HG03354 (cell line): ENCODE measurements at regions not wholly inside any gene's neighbourhood (a gene's known extent, or its start where the extent isn't known, plus 50 kb on each side); places are given as distances from the start of the nearest gene placed in this dataset.

Experiments used
- ATAC-seq: cut with Tn5 transposase; IDR thresholded peaks from one replicate; pipeline ENCODE4 v1.9.1; 2021; ENCODE audit warnings: mild to moderate bottlenecking; ENCODE audit not compliant: unreplicated experiment, poor library complexity, severe bottlenecking

DNA sequence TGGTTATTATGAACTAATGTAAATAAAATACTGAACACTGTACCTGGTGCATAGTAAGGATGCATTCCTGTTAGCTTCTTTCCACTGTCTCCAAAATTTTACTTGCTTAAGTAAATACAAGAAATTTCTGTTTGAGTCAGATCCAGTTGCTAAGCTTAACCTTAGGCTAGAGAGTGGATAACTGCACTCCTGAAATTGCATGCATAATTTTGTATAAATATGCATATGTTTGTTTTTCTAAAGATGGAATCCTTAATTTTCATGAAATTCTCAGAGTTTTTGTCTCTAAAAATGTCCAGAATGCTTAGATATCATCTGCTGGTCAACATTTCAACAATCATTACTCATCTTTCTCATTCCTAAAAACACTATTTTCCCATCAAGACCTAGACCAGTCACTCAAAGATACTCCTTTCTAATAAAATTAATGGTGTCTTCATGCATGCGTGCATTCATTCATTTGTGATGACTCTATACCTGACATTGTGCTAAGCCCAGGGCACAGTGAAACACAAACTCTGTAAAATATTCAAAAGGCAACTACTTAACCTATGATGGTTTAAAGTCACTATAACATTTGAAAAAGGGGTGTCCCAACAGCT, 284.8 kb downstream of the SEC61B start:
- no peak for ATAC-seq

DNA sequence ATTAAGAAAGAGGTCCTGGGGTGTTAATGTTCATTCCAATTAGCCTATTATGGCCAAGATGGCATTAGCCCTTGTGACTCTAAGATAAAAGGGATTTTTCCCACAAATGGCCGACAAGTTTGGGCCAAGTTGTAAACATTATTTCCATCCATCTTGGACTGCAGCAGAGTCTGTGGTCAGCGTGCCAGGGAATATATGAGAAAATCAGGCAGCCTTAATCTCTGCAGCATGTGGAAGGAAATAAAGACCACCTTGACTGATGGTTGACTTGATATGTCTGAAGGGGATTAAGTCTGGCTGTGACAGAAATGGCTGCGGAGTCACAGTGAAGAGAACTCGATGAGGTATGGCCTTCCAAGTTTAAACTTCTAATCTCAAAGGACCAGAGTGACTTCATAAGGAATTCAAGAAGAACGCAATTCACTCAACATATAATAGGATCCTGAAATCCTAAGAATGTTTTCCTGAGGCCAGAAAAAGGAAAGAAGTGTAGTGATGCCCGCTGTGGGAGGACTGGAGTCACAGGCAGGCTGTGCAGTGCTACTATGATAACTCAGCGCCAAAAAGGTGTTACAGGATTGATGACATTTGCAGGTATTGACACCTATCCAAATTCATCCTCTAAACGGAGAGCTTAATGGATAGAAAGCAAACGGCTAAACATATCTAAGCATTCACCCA, 287.1 kb downstream of the SEC61B start:
- ATAC-seq: no peak

DNA sequence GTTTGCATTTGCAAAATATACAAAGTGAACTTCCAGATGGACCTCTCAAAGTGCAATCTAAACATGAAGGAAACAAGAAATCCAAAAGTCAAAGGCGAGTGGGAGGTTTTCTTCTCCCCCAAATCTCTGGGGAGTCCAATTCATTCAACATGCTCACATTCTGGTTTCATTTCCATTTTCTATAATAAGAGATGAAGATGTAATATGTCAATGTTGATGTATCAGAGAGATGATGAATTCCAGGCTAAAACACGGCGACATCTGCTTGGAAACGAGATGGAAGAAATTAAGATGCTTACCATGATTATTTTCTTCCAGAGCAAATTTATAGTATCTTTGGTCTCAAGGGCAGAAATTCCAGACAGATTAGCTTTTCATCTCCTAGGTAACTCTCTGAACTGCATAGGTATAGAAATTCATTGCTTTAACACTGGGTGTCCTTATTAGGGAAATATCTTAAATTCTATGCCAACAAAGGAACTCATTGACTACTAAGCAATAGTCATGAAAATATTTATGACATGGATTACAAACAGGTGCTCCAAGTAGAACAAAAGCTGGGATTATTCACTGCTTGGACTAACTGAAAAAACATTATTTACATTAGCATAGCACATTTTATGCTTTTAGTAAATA, 287.9 kb downstream of the SEC61B start:
- ATAC-seq: no peak

GRCh38 chr9:99511723-99512122, 289.6 kb downstream of the SEC61B start:
- no peak for ATAC-seq

- ATAC-seq: peak; percentile 78
Measured at GRCh38 chr9:99513441-99514112, 291.5 kb downstream of the SEC61B start.

- ATAC-seq: peak; percentile 65
Measured at GRCh38 chr9:99515093-99515492, 293.0 kb downstream of the SEC61B start.

GRCh38 chr9:99515895-99516656, 294.0 kb downstream of the SEC61B start:
- ATAC-seq: no peak

DNA sequence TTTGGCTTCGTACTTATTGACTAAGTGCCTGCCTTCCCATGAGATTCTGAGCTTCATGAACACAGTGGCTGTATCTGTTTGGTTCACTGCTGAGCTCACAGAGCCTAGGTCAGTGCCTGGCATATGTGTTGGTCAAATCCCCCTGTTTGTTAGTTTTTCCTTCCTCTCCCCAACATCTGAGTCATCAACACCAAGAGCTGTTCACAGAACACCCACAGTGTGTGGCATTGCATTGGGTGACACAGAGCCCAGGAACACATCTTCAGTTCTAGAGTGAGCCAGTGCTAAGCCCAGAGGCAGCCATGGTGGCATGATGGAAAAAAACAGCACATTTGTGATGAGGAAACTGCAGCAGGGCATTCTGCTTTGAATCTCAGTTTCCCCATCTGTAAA, 294.6 kb downstream of the SEC61B start:
- ATAC-seq: no peak

- ATAC-seq: no peak
Measured at GRCh38 chr9:99523838-99524237, 297.8 kb upstream of the NR4A3 start.

DNA sequence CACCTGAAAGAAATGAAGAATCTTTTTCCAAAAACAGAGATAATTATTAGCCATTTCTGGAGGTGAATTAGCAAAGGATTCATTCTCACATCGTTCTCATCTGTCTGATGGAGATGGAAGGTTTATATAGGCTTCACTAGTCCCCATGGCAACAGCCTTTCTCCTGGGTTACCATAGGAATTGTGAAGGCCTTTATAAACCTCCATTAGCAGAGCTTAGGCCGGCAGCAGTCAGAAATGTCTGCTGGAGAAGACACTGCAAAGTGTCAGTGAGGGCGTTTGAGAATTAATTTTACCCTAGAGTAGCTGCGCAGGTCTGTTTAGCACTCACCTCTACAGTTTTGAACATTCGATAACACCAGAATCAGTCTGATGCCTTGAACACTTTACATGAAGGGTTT, 290.4 kb upstream of the NR4A3 start:
- no peak for ATAC-seq

DNA sequence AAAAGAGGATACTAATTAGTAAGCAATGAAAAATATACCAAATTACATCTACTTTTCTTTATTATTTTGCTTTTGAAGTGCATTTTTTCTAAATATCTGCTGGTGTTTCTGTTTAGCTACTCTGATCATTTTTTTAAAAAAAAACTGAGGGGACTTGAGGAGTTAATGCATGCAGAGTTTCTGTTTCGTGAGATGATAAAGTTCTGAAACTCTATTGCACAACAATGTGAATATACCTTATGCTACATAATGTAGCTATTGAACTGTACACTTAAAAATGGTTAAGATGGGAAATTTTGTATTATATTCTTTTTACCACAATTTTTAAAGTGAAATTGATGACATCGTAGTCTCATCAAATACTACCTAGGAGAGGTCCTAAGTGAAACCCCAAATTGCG, 288.3 kb upstream of the NR4A3 start:
- ATAC-seq: no peak

DNA sequence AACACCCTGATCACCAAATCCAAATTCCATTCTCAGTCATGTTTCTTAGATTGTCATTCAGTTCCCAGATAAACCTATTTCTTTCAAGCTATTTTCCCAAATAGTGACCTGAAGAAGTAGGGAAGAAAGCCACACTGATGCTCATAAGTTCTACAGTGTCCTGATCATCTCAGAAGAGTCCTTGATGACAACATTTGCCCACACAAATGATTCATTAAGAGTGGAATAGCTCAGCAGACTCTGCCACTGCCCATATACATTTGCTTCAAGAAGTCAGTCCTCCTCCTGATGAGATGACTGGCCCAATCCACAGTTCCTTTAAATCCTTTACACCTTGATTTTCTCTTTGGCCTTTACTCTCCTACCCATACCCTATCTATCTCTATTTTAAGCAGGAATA, 283.7 kb upstream of the NR4A3 start:
- no peak for ATAC-seq

DNA sequence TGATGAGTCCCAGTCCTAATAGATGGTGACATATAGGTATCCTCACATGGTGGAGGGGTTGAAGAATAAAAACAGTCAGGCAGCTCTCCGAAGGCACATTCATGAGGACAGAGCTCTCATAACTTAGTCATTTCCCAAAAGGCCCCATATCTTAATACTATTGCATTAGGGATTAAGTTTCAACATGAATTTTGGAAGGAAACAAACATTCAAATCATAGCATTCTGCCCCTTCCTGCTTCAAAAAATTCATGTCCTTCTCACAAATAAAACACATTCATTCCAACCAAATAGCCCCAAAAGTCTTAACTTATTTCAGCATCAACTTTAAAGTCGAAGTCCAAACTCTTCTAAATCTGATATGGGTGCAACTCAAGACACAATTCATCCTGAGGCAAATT, 277.2 kb upstream of the NR4A3 start:
- no peak for ATAC-seq

GRCh38 chr9:99549441-99549840, 272.2 kb upstream of the NR4A3 start:
- no peak for ATAC-seq

DNA sequence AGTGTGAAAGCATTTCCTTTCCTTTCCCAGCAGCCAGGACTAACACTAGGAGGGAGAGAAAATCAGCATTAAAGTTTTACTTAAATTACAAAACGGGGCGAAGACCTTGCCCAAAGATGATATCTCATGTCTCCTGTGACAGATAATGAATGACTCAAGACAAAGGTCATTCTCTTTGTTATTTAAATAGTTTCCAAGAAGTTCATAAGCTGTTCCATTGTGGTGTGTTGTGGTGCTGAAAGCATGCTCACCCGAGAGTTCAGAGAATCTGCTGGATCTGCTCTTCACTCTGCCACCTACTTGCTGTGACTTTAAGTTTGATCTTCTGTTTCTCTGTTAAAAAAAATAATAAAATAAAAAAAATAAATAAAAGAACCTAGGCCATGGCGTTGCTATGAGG, 265.9 kb upstream of the NR4A3 start:
- ATAC-seq: no peak

DNA sequence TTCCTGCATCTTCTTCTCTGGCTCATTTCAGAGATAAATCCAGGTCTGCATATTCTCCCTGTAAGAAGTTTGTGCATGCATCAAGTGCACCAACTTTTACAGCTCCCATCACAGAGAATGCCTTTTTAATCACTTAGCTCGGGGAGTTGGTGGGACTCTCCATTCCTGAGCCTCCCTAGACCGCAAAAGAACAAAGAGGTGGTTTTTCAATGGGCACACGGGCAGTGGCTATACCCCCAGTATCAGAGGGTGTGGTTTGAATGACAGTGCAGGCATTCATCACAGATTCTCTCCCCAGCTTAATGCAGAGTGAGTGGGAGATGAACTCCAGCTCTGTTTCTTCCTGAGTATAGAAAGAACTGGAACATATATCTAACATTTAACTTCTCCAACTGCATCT, 264.7 kb upstream of the NR4A3 start:
- ATAC-seq: no peak

DNA sequence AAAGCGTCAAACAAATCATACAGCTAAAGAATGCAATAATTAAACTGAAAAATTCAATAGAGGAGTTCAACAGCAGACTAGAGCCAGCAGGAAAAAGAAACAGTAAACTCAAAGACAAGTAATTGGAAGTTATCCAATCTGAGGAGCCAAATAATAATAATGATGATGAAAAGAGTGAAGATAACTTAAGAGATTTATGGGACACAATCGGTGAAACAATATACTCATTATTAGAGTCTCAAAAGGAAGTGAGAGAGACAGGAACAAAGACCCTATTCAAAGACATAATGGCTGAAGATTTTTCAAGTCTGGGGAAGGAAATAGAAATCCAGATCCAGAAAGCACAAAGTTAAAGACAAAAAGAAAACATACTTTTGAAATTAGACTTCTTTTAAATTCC, 263.9 kb upstream of the NR4A3 start:
- no peak for ATAC-seq

GRCh38 chr9:99559776-99560175, 261.9 kb upstream of the NR4A3 start:
- ATAC-seq: no peak

- no peak for ATAC-seq
Measured at GRCh38 chr9:99560561-99560960, 261.1 kb upstream of the NR4A3 start.

DNA sequence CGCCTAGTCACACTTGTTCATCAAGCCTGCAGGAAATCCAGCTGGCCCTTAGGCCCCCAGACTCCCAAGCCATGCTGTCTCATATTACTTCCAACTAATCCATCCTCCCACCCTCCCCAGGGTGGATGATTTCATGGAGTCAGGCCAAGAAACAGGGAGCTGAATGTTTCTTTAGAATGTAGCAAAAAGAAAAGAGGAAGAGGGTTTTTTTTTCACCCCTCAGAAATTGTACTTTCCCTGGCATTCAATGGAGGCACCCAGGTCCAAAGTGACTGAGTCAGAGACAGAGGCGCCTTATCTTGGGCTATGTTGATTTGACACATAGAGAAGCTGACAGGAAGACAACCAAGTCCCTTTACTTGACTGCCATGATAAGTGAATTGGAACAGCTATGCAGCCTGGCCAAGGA, 260.2 kb upstream of the NR4A3 start:
- ATAC-seq: no peak
